NCI-H146 (cell line): ENCODE measurements at regions not wholly inside any gene's neighbourhood (a gene's known extent, or its start where the extent isn't known, plus 50 kb on each side); places are given as distances from the start of the nearest gene placed in this dataset.

Experiments used
- DNase-seq: peaks from one replicate; lab custom pipeline; 2025; lab: John Stamatoyannopoulos, UW

DNA sequence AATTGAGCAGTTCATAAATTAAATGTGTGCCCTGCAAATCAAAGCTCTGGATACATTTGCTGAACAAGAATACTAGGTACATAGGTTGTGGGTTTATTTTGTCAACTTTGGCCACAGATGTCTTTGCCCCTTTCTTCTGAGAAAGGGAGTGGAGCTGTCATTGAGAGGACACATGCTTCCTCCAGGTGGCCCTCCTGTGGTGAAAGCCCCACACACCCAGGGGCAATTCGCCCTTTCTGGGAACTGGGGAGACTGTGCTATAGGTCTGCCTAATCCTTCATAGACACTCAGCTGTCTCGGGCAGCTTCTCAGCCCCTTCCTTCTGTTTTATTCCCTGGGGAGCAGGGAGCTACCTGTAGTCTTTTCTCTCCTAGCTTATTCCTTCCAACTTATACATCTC is 605.7 kb upstream of the DPP6 start:
- DNase-seq = no peak

DNA sequence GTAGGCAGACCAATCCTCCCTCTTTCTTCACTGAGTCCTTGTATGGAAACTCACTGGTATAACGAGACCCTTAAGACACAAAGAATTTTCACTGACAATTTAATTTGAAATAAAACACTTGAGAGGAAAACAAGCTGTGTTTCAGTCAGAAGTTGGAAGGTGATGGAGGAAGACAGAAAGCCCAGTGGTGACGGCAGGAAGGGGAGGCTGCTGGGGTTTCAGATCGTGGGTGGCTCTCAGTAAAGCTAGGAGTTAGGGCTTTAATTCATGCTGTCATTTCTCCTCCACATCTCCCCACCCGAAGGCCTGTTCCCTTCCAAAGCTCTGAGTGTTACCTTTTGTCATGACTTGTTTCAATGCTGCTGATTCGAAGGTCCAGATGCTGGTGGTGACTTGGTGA is 605.2 kb upstream of the DPP6 start:
- no peak for DNase-seq

DNA sequence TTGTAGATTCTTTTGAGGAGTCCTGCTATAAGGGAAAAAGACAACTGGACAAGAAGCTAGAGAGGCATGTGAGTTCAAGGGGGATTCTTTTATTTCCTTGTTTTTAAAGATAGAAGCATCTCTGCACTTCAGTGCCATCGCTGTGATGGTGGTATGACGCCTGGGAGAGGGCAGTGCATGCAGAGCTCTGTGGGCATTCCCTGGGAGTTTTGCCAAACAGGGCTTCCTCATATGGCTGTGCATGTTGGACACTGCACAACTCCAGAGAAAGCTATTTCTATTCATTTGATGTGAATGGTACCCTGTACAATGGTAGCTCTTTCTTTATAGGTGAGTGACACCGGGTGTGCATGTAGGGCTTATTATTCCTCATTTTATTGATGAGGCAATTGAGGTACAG is 599.5 kb upstream of the DPP6 start:
- DNase-seq = no peak

DNA sequence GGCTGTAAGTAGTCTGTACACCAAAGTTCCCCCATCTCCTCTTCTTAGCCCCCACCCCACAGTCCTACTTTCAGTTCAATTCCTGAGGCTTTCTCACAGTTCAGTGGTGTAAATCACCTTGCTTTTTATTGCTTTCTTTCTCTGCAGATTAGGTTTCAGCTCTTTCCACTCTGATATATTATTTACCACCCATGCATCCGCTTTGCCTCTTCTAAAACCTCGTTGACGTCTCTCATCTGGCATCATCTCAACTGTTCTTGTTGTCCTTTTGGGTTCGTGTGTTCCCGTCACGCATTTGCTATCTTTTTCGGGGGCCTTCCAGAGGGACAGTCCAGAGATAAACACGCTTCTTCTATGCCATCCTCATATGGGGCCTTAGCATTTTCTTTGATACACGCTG is 597.9 kb upstream of the DPP6 start:
- DNase-seq = no peak

DNA sequence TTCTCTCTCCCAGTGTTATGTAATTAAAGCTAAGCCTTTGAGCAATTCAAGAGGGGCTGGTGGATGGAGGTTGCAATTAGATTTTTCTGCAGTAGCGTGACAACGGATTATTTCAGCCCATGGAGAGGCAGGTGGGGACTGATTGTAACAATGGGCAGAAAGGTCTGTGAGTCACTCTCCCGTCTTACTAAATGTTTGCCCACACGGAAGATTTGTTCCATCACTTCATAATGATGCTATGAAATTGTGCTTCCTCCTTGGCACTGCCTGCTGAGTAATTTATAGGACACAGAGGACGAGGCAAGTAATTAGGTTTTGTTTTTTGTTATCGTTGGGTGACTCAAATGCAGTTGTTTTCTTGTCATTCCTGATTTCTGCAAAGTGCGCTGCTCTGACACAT is 594.5 kb upstream of the DPP6 start:
- peak; percentile 98 for DNase-seq

DNA sequence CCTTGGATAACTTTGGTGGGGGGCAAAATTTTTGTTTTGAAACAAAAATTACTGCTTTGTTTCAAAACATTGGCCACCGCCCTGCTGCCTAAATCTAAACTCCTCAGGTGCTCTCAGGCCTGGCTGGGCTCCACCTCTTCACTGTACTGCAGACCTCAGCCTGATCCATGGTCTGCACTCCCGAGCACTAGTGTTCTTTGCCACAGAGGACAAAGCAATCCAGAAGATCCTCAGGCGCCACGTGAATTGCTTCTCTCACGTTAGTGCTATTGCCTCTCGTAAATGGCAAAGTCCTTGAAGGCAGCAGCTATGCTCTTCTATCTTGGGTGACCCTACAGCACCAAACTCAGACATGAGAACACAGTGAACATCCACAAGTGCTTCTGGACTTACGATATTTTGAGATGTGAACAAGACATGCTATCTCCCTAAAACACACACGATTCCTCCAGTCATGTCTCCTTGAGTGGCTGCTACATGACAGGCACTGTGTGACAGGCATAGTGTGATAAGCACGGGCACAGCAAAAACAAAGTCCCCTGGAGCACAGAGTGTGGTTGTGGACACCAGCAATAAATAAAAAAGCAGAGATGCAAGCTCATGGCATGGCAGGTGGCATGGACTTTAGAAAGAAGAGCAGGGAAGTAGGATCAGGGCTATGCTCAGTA is 582.1 kb upstream of the DPP6 start:
- DNase-seq = no peak

DNA sequence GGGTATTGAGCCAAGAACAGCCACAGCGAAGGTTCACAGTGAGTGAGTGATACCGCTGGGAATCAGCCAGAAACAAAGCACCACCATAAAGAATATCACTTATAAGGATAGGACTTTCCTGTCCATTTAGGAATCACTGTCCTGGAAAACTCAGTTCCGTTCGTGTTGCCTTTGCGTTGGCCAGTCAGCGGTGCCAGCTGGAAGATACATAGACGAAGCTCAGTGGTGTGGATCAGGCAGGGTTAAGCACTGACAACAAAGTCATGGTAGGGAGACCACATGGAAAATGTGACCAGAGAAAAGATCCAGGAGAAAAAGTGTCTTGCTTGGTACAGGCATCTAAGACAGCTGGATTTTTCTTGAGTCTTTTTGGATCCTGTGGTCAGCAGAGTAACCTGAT is 579.7 kb upstream of the DPP6 start:
- DNase-seq = no peak

DNA sequence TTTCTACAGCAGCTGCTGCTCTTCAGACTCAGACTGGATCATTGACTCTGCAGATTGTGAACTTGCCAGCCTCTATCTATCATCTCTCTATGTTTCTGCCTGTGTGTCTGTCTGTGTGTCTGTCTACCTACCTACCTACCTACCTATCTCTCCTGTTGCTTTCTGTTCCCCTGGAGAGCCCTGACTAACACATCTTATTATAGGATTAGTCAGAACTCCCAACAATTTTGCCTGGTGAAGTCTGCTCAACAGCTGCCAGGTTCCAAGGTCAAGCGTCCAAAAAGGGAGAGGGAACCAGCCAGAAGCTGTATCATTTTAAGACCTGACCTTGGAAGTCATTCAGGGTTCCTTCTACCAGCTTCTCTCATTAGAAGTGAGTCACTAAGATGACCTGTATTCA is 579.0 kb upstream of the DPP6 start:
- peak; percentile 17 for DNase-seq

DNA sequence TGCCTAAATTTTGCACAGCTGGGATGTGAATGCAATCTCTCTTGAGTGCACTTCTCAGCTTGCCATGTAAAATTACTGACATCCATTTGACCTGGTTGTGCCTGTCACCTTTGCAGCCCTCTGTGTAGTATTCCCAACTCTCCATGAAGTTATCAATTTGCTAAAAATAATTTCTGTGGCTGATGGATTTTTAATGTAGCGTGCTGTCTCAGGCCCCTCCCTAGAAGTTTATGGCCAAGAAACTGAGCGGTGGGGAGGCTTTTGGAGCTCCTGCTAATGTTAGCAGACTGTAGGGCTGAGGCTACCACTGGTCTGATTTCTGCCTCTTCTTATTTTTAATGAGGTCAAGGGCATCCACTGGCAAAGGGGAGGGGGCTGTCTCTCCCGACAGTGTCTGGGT is 577.0 kb upstream of the DPP6 start:
- no peak for DNase-seq

DNA sequence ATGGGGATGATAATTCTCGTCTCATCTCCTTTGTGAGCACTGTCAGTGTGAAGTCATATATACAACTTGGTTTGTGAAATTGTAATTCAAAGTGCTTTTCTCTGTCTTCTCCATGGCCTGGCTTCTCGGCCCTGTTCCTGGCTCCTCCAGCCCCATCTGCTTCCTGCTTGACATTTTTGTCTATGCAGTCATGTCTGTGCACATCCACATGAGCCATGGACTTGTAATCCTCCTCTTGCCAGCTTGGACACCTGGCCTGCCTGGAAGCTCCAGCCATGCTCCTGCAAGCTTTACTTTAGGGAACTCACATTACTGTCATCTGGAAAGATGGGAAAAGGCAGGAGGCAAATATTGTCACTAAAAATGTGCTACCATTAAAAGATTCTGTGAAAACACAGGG is 576.0 kb upstream of the DPP6 start:
- DNase-seq = no peak

DNA sequence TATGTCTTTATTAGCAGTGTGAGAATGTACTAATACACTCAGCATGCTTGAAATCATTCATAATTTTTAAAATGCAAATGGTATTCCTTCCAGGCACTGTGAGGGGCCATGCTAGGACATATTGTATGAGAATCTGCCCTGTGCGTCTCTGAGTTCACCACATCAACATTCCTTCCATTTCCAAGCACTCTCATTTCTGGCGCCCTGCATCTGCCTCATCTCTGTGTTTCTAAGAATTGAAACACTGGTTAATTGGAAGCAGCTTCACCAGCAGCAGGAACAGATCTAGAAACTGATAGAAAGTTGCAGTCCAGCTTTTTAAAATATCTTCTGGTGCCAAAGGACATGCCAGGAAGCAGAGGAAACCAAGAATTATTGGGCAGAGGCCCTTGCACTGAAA is 555.9 kb upstream of the DPP6 start:
- DNase-seq = no peak

DNA sequence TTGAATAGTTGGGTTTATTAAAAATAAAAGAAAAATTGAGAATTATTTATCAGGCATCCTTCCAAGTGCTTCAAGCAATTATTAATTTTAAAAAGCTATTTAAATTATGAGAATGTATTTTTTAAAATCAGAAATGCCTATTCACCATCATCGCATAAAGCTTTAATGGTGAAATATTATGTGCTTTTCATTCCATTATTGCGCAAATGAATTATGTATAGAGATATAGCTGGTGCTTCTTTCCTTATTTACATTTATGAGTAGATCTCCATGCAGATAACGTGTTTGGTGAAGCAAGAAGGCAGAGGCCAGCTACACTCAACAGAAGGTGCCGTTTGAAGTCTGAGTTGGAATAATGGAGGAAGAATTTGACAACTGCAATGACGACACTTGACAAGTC is 549.1 kb upstream of the DPP6 start:
- no peak for DNase-seq

DNA sequence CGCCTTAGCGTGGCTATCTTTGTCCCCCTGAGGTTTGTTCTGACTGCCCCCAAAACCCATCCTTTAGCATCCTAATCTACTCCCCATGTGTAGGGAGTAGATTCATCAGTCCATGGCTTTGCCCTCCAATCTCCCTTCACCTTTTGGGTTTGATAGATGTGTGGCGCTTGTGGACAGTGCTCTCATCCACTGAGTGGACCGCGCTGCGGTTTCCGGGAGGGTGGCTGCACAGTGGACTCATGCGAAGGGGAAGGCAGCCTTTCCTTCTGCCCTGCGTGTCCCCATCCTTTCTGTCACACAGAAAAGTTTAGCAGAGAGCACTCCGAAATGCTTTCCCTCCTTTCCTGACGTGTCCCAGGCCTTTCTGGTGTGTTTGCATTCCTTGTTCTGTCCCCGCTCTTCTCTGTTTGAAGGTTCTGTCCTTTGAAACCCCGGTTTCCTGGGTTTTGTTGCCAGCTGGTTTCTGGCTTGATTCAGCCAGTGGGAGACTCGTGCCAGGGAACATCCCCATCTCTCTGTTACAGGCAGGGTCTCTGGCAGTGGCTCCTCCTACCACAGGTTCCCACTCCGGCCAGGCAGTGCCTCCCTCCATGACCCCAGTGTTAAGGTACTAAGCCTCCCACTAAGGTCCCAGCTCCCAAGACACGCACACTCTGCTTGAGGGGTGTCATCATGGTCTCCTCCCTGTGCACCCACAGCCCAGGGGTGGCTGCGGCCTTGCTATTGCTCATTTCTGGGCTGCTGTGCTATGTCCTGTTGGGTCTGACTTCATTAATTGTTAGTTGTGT is 547.7 kb upstream of the DPP6 start:
- DNase-seq = no peak

DNA sequence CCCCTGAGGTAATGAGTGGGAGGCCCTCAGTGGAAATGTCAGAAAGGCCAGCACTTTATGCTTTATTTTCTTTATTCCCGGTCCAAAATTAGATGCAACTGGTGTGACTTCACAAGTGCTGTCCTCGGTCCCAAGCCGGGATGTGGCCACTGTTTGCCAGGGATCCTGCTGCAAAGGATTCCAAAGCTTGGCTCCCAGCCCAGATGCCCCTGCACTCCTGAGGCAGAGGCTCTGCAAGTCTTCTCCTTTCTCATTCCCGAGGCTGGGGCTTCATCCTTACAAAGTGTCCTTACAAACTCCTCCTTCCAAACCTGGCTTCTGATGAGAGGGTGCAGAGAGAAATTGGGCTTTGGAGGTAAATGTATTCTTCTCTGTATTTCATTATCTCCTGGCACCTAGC is 544.3 kb upstream of the DPP6 start:
- DNase-seq = peak; percentile 7

DNA sequence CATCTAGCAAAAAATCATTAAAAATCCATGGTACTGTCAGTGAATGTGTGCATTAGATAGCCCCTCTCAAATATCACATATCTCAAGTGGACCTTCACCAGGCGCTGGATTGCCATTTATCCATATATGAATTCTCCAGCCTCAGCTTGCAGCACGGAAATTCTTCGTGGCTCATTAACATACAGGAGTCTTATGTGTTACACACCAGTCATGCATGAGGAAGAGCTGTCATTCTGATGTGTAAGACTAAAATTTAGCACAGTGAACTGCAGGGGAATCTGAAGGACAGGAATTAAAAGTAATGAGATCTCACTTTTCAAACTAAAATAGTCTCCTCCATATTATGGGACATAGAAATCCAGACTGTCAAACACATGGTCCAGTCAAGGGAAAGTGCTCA is 542.4 kb upstream of the DPP6 start:
- no peak for DNase-seq

DNA sequence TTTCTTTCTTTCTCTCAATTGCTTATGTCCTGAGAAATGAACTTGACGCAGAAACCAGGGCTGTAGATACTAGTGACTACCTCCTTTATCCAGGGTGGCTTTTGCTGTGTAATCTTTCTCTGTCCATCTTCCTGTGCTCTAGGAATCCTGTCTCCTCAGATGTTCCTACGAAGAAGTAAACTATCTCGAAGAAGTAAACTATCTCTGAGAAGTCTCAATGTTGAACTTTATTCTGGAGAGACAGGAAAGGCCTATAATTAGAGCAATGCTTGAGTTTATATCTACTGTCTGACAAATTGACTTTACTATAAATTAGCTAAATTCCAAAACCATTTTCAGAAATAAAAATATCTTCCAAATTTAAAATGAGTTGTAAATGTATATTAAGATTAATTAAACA is 541.5 kb upstream of the DPP6 start:
- no peak for DNase-seq

DNA sequence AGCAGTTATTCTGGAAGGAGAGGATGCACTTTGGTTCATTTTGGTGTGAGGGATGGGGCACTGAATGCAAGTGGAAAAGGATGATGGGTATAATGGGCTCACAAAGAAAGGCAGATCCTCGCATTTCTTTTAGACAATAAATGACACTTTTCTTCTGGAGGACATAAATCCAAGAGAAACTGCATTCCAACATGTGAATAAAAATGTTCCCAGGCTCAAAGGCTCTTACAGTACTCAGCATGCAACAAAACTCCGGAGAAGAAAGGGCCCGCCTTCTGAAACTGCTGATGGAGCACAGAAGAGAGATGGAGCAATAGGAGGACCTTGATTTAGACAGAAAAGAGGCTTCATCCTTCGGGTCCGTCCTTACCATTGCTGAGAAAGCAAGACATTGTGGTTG is 538.2 kb upstream of the DPP6 start:
- DNase-seq = no peak

DNA sequence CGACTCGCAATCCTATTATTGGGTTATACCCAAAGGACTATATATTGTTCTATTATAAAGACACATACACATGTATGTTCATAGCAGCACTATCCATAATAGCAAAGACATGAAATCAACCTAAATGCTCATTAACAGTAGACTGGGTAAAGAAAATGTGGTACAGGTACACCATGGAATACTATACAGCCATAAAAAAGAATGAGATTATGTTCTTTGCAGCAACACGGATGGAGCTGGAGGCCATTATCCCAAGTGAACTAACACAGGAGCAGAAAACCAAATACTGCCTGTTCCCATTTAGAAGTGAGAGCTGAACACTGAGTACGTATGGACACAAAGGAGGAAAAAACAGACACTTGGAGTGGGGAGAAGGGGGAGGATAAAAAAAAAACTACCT is 536.8 kb upstream of the DPP6 start:
- DNase-seq = no peak

DNA sequence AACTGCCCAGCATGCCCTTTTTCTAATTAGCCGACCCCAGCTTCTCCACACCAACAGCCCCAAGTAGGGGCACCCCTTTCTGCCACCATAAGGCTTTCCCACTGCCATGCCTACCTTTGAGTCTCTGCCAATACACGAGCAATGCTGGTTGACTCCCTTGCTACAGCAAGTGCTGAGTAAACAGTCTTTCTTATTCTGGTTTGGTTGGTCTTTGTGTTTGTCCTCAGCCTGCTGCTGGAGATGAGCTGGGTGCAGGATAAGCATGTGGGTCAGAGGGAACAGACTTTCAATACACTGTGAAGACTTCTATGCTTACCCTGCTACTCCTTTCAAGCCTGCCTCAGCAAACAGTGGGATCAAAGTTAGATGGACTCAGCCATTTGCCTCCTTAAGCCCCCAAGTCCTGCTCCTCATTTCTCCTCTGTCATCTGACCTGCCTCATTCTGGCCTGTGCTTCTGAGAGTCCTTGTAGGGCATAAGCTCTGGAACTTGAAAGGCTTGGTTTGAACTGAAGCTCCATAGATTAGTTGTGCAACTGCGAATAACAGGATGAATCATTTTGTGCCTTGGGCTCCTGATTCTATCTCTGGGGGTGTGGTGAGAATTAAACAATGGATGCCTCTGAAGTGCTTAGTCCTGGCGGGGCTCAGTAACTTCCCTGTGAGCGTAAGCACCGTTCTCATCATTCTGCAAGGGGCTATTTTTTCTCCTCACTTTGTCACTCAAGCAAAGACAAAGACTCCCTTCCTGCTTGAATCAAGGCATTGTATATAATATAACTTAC is 533.8 kb upstream of the DPP6 start:
- no peak for DNase-seq

DNA sequence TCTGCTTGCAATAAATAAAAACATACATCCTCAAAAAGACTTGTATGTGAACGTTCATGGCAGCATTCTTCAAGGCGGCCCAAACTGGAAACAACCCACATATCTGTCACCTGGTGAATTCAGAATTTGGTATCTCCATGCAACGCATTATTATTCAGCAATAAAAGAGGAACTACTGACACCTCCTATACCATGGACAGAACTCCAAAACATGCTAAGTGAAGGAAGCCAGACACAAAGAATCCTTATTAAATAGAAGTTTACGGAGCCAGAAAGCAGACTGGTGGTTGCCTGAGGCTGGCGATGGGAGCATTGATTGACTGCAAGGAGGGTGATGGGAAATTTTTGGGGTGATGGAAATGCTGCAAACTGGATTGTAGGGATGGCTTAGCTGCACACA is 530.8 kb upstream of the DPP6 start:
- DNase-seq = no peak

DNA sequence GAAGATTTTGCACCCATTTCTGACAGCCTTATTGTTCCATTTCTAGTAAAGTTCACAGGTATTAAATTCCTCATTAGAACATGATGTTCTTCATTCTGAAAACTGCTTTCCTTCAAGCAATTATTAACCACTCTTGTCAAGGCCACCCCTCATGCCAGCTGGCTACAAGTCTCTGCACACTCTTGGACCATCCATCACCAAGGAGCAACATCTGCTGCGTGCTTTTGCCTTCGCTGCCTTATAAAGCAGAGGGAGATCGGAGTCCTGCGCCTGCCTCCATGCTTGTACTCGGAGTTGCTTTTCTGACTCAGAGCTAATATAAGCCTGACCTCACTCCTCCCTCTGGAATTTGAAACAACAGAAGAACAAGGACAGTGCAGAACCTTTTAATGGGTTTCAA is 529.9 kb upstream of the DPP6 start:
- no peak for DNase-seq

DNA sequence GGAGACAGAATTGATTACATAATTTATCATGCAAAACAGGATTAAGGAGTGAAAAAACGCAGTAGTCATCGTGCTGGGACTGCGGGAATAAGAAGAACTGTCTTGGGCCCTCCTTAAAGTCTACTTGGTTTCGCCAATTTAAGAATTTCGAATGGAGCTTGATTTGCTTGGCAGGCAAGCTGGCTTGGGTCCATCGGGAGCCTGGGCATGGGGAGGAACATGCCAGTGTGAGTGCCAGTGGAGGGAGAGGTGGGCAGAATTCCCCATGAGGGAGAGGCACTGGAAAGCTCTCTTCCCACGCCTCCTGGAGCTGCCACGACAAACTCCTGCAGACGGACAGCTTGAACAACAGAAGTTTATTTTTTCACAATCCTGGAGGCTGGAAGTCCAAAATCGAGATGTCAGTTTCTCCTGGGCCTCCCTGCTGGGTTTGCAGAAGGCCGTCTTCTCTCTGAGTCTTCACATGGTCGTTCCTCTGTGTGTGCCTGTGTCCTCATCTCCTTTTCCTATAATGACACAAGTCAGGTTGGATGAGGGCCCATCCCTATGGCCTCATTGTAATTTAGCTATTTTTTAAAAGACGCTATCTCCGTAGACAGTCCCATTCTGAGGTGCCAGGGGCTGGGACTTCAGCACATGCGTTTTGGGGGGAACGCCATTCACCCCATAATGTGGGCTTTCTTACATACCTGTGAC is 528.7 kb upstream of the DPP6 start:
- DNase-seq = no peak
